Transverse colon (tissue), 4 donors: ENCODE measurements at regions not wholly inside any gene's neighbourhood (a gene's known extent, or its start where the extent isn't known, plus 50 kb on each side); places are given as distances from the start of the nearest gene placed in this dataset.

Experiments
- EP300 ChIP-seq: sonication (generic); formaldehyde crosslinking; IDR thresholded peaks from one replicate; pipeline ENCODE4 v1.6.1; 2017; ENCODE audit warnings: antibody characterized with exemption, low read depth
- POLR2A ChIP-seq: fragments of 450-650 bp; IDR thresholded peaks from one replicate; pipeline ENCODE4 v1.6.1; 2016; ENCODE audit warnings: antibody characterized with exemption, mild to moderate bottlenecking, moderate library complexity
- POLR2AphosphoS5 ChIP-seq, 3 donors: sonication (generic); formaldehyde crosslinking; IDR thresholded peaks; one replicate each; pipeline ENCODE4 v1.6.1; 2016; ENCODE audit warnings: antibody characterized with exemption in 3 of 3
- TF ChIP-seq, protein P1 (sequence below), 5 experiments: fragments of 200-600 bp in 3 of 5; fragments of 450-650 bp in 2 of 5; sonication (generic) in 3 of 5; IDR thresholded peaks; 1 replicate in 2 of 5; 2 replicates in 3 of 5; pipeline ENCODE4 v1.5.1; 2016 to 2017; ENCODE audit warnings: antibody characterized with exemption in 5 of 5, inconsistent platforms in 3 of 5, mild to moderate bottlenecking in 2 of 5, moderate library complexity in 1 of 5

- TF ChIP-seq, protein P1, sequence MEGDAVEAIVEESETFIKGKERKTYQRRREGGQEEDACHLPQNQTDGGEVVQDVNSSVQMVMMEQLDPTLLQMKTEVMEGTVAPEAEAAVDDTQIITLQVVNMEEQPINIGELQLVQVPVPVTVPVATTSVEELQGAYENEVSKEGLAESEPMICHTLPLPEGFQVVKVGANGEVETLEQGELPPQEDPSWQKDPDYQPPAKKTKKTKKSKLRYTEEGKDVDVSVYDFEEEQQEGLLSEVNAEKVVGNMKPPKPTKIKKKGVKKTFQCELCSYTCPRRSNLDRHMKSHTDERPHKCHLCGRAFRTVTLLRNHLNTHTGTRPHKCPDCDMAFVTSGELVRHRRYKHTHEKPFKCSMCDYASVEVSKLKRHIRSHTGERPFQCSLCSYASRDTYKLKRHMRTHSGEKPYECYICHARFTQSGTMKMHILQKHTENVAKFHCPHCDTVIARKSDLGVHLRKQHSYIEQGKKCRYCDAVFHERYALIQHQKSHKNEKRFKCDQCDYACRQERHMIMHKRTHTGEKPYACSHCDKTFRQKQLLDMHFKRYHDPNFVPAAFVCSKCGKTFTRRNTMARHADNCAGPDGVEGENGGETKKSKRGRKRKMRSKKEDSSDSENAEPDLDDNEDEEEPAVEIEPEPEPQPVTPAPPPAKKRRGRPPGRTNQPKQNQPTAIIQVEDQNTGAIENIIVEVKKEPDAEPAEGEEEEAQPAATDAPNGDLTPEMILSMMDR (IDR thresholded peaks at IDR 0.05), result no peak
- TF ChIP-seq EP300, result no peak
- TF ChIP-seq POLR2AphosphoS5 (IDR thresholded peaks at IDR 0.05), result no peak
- no peak for TF ChIP-seq POLR2A
These were observed 107.8 kb downstream of the RAB18 start for GRCh38 chr10:27611744-27612550.
